ENCODE measurements at regions not wholly inside any gene's neighbourhood (a gene's known extent, or its start where the extent isn't known, plus 50 kb on each side); places are given as distances from the start of the nearest gene placed in this dataset.
"Not testable (repeated sequence)": the region's sequence is repeated elsewhere in the genome, so short reads cannot be mapped to it uniquely, and the experiment has no call there.

- DNase-seq (ENCODE audit: low read depth) = peak; percentile 45
These were observed 146.2 kb upstream of the SLC38A2 start for GRCh38 chr12:46518729-46519128.

- DNase-seq (ENCODE audit: low read depth) = no peak
These were observed 145.6 kb upstream of the SLC38A2 start for GRCh38 chr12:46518169-46518568.

- no peak for DNase-seq (ENCODE audit: low read depth)
These were observed 145.0 kb upstream of the SLC38A2 start for GRCh38 chr12:46517579-46517962.

GRCh38 chr12:46516933-46517578 lies 144.5 kb upstream of the SLC38A2 start:
- DNase-seq (ENCODE audit: low read depth) = no peak

GRCh38 chr12:46516238-46516932 lies 143.8 kb upstream of the SLC38A2 start:
- DNase-seq (ENCODE audit: low read depth) = no peak

GRCh38 chr12:46515829-46516228 lies 143.3 kb upstream of the SLC38A2 start:
- DNase-seq (ENCODE audit: low read depth) = no peak

GRCh38 chr12:46514886-46515285 lies 142.3 kb upstream of the SLC38A2 start:
- DNase-seq (ENCODE audit: low read depth) = no peak

GRCh38 chr12:46510257-46510656 lies 137.7 kb upstream of the SLC38A2 start:
- DNase-seq (ENCODE audit: low read depth) = not testable (repeated sequence)

GRCh38 chr12:46509135-46509534 lies 136.6 kb upstream of the SLC38A2 start:
- no peak for DNase-seq (ENCODE audit: low read depth)

GRCh38 chr12:46508651-46509050 lies 136.1 kb upstream of the SLC38A2 start:
- DNase-seq (ENCODE audit: low read depth) = no peak

- no peak for DNase-seq (ENCODE audit: low read depth)
These were observed 135.2 kb upstream of the SLC38A2 start for GRCh38 chr12:46507766-46508165.

GRCh38 chr12:46506961-46507360 lies 134.4 kb upstream of the SLC38A2 start:
- no peak for DNase-seq (ENCODE audit: low read depth)

- no peak for DNase-seq (ENCODE audit: low read depth)
These were observed 133.6 kb upstream of the SLC38A2 start for GRCh38 chr12:46506198-46506597.

- no peak for DNase-seq (ENCODE audit: low read depth)
These were observed 131.9 kb upstream of the SLC38A2 start for GRCh38 chr12:46504494-46504893.

GRCh38 chr12:46503637-46504175 lies 131.1 kb upstream of the SLC38A2 start:
- no peak for DNase-seq (ENCODE audit: low read depth)

- DNase-seq (ENCODE audit: low read depth) = no peak
These were observed 128.1 kb upstream of the SLC38A2 start for GRCh38 chr12:46500673-46501072.

- DNase-seq (ENCODE audit: low read depth) = no peak
These were observed 127.3 kb upstream of the SLC38A2 start for GRCh38 chr12:46499901-46500300.

- DNase-seq (ENCODE audit: low read depth) = no peak
These were observed 126.7 kb upstream of the SLC38A2 start for GRCh38 chr12:46499226-46499625.

- no peak for DNase-seq (ENCODE audit: low read depth)
These were observed 125.2 kb upstream of the SLC38A2 start for GRCh38 chr12:46497739-46498138.

- DNase-seq (ENCODE audit: low read depth) = peak; percentile 86
These were observed 121.9 kb upstream of the SLC38A2 start for GRCh38 chr12:46494424-46494823.

- DNase-seq (ENCODE audit: low read depth) = peak; percentile 62
These were observed 121.2 kb upstream of the SLC38A2 start for GRCh38 chr12:46493834-46494181.

- DNase-seq (ENCODE audit: low read depth) = peak; percentile 38
These were observed 120.7 kb upstream of the SLC38A2 start for GRCh38 chr12:46493150-46493833.

- DNase-seq (ENCODE audit: low read depth) = peak; percentile 97
These were observed 120.0 kb upstream of the SLC38A2 start for GRCh38 chr12:46492471-46493085.
